Stimulated activated memory B cell treated with anti-CD40 and anti-IgM and Interleukin-4, amounts not matched to agents 10 μg/mL and 1 μg/mL and 100 μg/mL, for 72 hours (primary cell): ENCODE measurements at regions not wholly inside any gene's neighbourhood (a gene's known extent, or its start where the extent isn't known, plus 50 kb on each side); places are given as distances from the start of the nearest gene placed in this dataset.
"Not testable (repeated sequence)": the region's sequence is repeated elsewhere in the genome, so short reads cannot be mapped to it uniquely, and the experiment has no call there.

Source experiments
- ATAC-seq: fragments of 150-1000 bp; cut with Tn5 transposase; 2 replicates; pipeline ENCODE4 v1.10.0; 2021
- H3K27ac Mint-ChIP-seq: one replicate; pipeline ENCODE4 v1.8.0; 2022; ENCODE audit warnings: mild to moderate bottlenecking, mixed read lengths
- H3K27me3 Mint-ChIP-seq: one replicate; pipeline ENCODE4 v1.8.0; 2022; ENCODE audit warnings: mixed read lengths
- H3K36me3 Mint-ChIP-seq: one replicate; pipeline ENCODE4 v1.8.0; 2022; ENCODE audit warnings: mixed read lengths
- H3K4me1 Mint-ChIP-seq: one replicate; pipeline ENCODE4 v1.8.0; 2022; ENCODE audit warnings: mixed read lengths
- H3K4me3 Mint-ChIP-seq: one replicate; pipeline ENCODE4 v1.8.0; 2022; ENCODE audit warnings: mild to moderate bottlenecking, moderate library complexity, mixed read lengths
- H3K9me3 Mint-ChIP-seq: one replicate; pipeline ENCODE4 v1.8.0; 2022; ENCODE audit warnings: mixed read lengths

DNA sequence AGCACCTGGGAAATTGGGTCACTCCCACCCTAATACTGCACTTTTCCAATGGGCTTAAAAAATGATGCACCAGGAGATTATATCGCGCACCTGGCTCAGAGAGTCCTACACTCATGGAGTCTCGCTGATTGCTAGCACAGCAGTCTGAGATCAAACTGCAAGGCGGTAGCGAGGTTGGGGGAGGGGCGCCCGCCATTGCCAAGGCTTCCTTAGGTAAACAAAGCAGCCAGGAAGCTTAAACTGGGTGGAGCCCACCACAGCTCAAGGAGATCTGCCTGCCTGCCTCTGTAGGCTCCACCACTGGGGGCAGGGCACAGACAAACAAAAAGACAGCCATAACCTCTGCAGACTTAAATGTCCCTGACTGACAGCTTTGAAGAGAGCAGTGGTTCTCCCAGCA, 497.1 kb downstream of the MAGEE1 start:
- not testable (repeated sequence) for H3K36me3 Mint-ChIP-seq, H3K4me3 Mint-ChIP-seq, H3K9me3 Mint-ChIP-seq, ATAC-seq, H3K4me1 Mint-ChIP-seq, H3K27ac Mint-ChIP-seq, H3K27me3 Mint-ChIP-seq

- Mint-ChIP-seq H3K4me3 (no peak overlapping the region), H3K9me3 (peaks cover 3% of the 10 kb centered on the region), H3K36me3 (no peaks in the 10 kb centered on the region), H3K4me1 (no peaks in the 10 kb centered on the region), H3K27me3 (no peaks in the 10 kb centered on the region), H3K27ac (no peak overlapping the region)
- ATAC-seq: no peak
Measured at GRCh38 chrX:76931518-76931917, 504.0 kb downstream of the MAGEE1 start.

- no peak for ATAC-seq
- peaks cover 6% of the 10 kb centered on the region for H3K9me3 Mint-ChIP-seq
- H3K4me3 Mint-ChIP-seq: no peak overlapping the region
- H3K27ac Mint-ChIP-seq: no peak overlapping the region
- H3K36me3 Mint-ChIP-seq: no peaks in the 10 kb centered on the region
- H3K4me1 Mint-ChIP-seq: no peaks in the 10 kb centered on the region
- no peaks in the 10 kb centered on the region for H3K27me3 Mint-ChIP-seq
Measured at GRCh38 chrX:76957485-76957884, 489.7 kb upstream of the FGF16 start.

- H3K4me1 Mint-ChIP-seq: no peaks in the 10 kb centered on the region
- H3K27me3 Mint-ChIP-seq: no peaks in the 10 kb centered on the region
- H3K36me3 Mint-ChIP-seq: no peaks in the 10 kb centered on the region
- no peak overlapping the region for H3K4me3 Mint-ChIP-seq
- ATAC-seq: no peak
- H3K9me3 Mint-ChIP-seq: no peaks in the 10 kb centered on the region
- H3K27ac Mint-ChIP-seq: no peak overlapping the region
Measured at GRCh38 chrX:76971393-76972376, 475.5 kb upstream of the FGF16 start.

GRCh38 chrX:76977452-76977851, 469.7 kb upstream of the FGF16 start:
- no peaks in the 10 kb centered on the region for H3K9me3 Mint-ChIP-seq
- H3K27me3 Mint-ChIP-seq: peaks cover 10% of the 10 kb centered on the region
- H3K36me3 Mint-ChIP-seq: no peaks in the 10 kb centered on the region
- no peak overlapping the region for H3K27ac Mint-ChIP-seq
- H3K4me1 Mint-ChIP-seq: no peaks in the 10 kb centered on the region
- no peak overlapping the region for H3K4me3 Mint-ChIP-seq
- ATAC-seq: no peak

DNA sequence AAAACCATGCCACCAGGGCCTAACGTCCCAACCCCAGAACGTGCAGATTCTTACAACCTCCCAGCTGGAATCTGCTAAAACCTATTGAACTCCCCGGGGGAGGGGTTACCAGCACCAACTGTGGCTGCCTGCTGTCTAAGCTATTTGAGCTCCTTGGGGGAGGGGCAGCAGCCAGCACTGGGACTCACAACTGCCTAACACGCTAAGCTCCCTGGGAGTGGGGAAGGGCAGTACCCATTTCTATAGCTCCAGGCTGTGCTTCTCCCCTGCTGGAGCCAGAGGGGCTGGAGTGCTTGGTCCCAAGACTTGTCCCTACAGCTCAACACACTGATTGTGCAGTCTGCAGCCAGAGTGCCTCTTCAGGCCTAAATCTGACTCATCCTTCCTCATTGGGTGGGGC, 459.8 kb upstream of the FGF16 start:
- no peaks in the 10 kb centered on the region for H3K36me3 Mint-ChIP-seq

DNA sequence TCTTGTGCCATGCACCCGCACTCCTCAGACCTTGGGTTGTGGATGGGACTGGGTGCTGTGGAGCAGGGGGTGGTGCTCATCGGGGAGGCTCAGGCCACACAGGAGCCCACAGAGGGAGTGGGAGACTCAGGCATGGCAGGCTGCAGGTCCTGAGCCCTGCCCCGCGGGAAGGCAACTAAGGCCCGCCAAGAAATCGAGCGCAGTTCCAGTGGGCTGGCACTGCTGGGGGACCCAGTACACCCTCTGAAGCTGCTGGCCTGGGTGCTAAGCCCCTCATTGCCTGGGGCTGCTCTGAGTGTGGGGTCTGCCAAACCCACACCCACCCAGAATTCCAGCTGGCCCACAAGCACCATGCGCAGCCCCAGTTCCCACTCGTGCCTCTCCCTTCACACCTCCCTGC, 450.5 kb upstream of the FGF16 start:
- Mint-ChIP-seq H3K27ac (no peak overlapping the region), H3K4me3 (no peak overlapping the region), H3K9me3 (peaks cover 7% of the 10 kb centered on the region), H3K27me3 (no peaks in the 10 kb centered on the region), H3K36me3 (no peaks in the 10 kb centered on the region), H3K4me1 (no peaks in the 10 kb centered on the region)
- ATAC-seq: no peak

More for the DNA sequence above, 459.8 kb upstream of the FGF16 start:
- H3K4me1 Mint-ChIP-seq: no peaks in the 10 kb centered on the region
- no peaks in the 10 kb centered on the region for H3K27me3 Mint-ChIP-seq
- no peak for ATAC-seq
- no peak overlapping the region for H3K4me3 Mint-ChIP-seq
- peaks cover 15% of the 10 kb centered on the region for H3K9me3 Mint-ChIP-seq
- H3K27ac Mint-ChIP-seq: no peak overlapping the region

DNA sequence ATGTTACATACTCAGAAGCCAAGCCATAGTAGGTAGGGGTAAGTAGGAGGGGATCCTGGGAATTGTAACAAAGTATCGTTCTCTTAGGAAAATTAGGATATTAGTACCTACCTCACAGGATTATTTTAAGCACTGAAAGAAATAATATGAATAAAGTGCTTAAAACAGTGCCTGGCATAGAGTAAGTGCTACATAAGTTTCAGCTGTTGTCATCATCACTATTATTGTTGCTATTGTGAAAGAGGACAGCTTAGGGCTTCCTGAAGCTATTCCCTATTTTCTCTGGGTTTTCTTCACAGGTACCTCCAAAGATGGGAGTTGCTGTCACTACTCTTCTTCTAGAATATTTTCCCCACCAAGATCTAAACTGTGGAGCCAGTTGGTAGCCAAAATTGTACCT, 443.7 kb upstream of the FGF16 start:
- H3K9me3 Mint-ChIP-seq: no peaks in the 10 kb centered on the region
- no peaks in the 10 kb centered on the region for H3K4me1 Mint-ChIP-seq
- no peak overlapping the region for H3K27ac Mint-ChIP-seq
- no peak for ATAC-seq
- H3K36me3 Mint-ChIP-seq: no peaks in the 10 kb centered on the region
- H3K27me3 Mint-ChIP-seq: no peaks in the 10 kb centered on the region
- no peak overlapping the region for H3K4me3 Mint-ChIP-seq

DNA sequence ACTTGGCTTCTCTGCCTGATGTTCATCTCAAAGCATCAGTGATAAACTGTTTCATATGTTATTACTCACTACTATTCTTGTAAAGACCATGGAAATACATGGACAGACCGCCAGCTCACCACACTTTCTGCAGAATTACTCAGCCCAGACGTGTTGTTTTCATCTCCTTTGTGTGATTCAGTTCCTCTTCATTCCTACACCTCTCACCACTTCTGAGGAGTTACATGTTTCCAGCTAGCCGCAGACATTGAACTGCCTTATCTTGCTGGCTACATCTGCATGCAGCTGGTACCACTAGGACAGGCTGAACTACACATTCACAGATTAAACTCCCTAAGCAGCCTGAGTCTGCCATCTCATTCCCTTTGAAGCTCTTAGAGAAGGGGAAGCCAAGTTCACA, 443.2 kb upstream of the FGF16 start:
- no peak for ATAC-seq

DNA sequence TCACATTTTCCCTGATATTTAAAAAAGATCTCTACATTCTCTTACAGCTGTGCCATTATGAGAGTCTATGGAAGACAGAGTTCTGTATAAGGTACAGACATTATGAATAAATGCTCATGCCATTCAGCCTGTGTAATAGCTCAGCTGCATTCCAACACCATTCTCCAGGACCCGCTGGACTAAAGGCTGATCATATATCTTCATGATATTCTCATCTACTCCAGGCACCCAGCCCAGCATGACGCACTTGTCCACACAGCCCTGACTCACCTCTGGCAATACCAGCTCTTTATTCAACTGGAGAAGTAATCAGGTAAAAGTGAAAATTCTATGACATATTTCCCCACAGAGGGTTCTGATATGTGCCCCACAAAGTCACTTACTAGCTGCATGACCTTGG, 437.5 kb upstream of the FGF16 start:
- no peaks in the 10 kb centered on the region for H3K36me3 Mint-ChIP-seq
- H3K4me3 Mint-ChIP-seq: no peak overlapping the region
- ATAC-seq: no peak
- H3K4me1 Mint-ChIP-seq: no peaks in the 10 kb centered on the region
- no peak overlapping the region for H3K27ac Mint-ChIP-seq
- no peaks in the 10 kb centered on the region for H3K9me3 Mint-ChIP-seq
- H3K27me3 Mint-ChIP-seq: no peaks in the 10 kb centered on the region

More for the DNA sequence above, 443.2 kb upstream of the FGF16 start:
- Mint-ChIP-seq H3K9me3 (no peaks in the 10 kb centered on the region), H3K36me3 (no peaks in the 10 kb centered on the region), H3K4me3 (no peak overlapping the region), H3K27ac (no peak overlapping the region), H3K4me1 (no peaks in the 10 kb centered on the region), H3K27me3 (no peaks in the 10 kb centered on the region)

DNA sequence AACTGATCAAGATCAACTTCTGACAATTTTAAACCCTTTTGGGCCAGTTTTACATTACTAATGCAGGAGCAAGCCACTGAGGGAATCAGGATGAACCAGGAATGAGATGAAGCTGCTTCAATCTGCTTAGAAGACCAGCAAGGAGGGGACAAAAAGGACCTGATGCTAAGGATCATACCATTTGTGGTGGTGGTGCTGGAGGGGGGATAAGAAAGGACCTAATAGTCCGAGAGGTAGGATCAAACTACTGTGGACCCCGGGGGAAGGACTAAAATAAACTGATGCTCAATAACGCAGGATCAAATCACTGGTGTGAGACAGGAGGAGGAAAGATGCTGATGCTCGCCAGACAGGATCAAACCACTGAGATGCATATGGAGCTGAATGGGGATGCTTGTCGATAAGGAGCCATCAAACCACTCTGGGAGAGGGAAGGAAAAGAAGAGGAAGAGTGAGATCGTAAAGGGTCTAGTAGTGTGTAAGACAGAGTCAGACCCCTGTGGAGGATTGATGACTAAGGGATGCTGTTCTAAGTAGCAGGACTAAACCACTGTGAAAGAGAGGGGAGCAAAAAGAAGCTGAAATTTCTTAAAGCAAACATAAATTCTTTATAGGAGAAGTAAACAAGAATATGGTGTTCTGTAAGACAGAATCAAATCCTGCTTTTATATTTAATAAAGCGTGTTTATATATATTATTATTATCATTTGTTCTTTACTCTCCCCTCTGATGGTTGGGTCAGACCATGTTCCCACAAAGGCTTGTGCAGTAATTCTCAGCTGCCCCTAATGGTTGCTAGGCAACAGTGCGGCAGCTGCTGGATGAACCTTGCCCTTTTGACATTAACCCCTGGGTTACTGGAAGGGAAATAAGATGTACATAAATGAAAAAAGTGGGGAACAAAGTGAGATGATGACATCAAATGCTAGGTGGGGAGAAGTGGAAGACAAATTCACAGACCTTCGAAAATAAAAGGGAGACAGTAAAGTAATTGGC, 432.5 kb upstream of the FGF16 start:
- no peaks in the 10 kb centered on the region for H3K27me3 Mint-ChIP-seq
- no peak for ATAC-seq
- no peaks in the 10 kb centered on the region for H3K9me3 Mint-ChIP-seq
- no peaks in the 10 kb centered on the region for H3K4me1 Mint-ChIP-seq
- no peak overlapping the region for H3K4me3 Mint-ChIP-seq
- no peak overlapping the region for H3K27ac Mint-ChIP-seq
- no peaks in the 10 kb centered on the region for H3K36me3 Mint-ChIP-seq

DNA sequence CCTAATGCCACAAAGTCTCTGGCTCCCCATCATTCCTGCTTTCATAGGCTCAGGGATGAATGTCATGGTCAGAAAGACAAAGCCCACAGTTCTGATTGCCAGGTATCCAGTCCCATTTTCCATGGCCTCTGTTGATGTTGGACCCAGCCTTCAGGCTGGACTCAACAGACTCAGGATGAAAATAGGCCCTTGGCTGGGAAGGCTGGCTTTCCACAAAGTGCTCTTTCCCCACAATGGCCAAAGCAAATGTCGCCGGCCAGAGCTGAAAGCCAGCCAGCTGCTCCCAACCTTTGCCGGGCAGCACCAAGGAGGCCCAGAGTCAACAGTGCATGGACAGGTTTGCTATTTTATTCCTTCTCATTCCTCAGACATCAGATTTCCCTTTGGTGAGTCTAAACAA, 430.1 kb upstream of the FGF16 start:
- Mint-ChIP-seq H3K4me1 (no peaks in the 10 kb centered on the region), H3K4me3 (no peak overlapping the region), H3K27me3 (no peaks in the 10 kb centered on the region)

GRCh38 chrX:77046180-77046810, 400.9 kb upstream of the FGF16 start:
- not testable (repeated sequence) for ATAC-seq, H3K27me3 Mint-ChIP-seq, H3K4me1 Mint-ChIP-seq, H3K27ac Mint-ChIP-seq, H3K36me3 Mint-ChIP-seq, H3K4me3 Mint-ChIP-seq, H3K9me3 Mint-ChIP-seq

More for the DNA sequence above, 430.1 kb upstream of the FGF16 start:
- no peaks in the 10 kb centered on the region for H3K36me3 Mint-ChIP-seq
- no peaks in the 10 kb centered on the region for H3K9me3 Mint-ChIP-seq
- H3K27ac Mint-ChIP-seq: no peak overlapping the region
- no peak for ATAC-seq

DNA sequence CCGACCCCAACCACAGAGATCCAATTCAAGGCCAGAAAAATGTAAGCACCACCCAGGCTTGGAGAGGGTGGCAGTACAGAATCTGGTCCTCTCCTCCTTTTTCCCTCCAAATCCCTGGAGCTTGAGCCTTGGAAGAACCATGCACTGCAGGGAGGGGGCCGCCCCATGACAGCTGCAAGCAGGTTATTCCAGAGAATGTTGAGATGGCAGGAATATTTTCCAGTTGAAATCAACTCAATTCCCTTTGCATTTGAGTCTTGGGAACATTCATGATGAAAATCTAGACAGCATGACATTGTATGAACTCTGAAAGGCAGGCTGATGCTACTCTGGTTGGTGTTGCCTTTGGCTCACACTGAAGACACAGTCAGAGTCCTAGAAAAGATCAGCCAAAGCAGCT, 386.6 kb upstream of the FGF16 start:
- Mint-ChIP-seq H3K9me3 (no peaks in the 10 kb centered on the region), H3K27me3 (no peaks in the 10 kb centered on the region), H3K36me3 (no peaks in the 10 kb centered on the region), H3K4me1 (no peaks in the 10 kb centered on the region), H3K4me3 (no peak overlapping the region), H3K27ac (no peak overlapping the region)
- ATAC-seq: no peak

GRCh38 chrX:77061022-77061421, 386.2 kb upstream of the FGF16 start:
- H3K27me3 Mint-ChIP-seq: no peaks in the 10 kb centered on the region
- H3K9me3 Mint-ChIP-seq: no peaks in the 10 kb centered on the region
- no peaks in the 10 kb centered on the region for H3K36me3 Mint-ChIP-seq
- no peaks in the 10 kb centered on the region for H3K4me1 Mint-ChIP-seq
- no peak overlapping the region for H3K4me3 Mint-ChIP-seq
- no peak overlapping the region for H3K27ac Mint-ChIP-seq
- no peak for ATAC-seq
